HS-5 (cell line): ENCODE measurements at regions not wholly inside any gene's neighbourhood (a gene's known extent, or its start where the extent isn't known, plus 50 kb on each side); places are given as distances from the start of the nearest gene placed in this dataset.

Experiments used
- DNase-seq: peaks from one replicate; pipeline ENCODE4 v3.0.0-alpha.2; 2012; ENCODE audit warnings: low read depth

GRCh38 chr9:78566521-78566920, 269.6 kb downstream of the PSAT1 start:
- no peak for DNase-seq

- DNase-seq, result peak; percentile 23
Observed at GRCh38 chr9:78566948-78567675, 270.2 kb downstream of the PSAT1 start.

- DNase-seq, result no peak
Observed at GRCh38 chr9:78567693-78568092, 270.8 kb downstream of the PSAT1 start.

GRCh38 chr9:78568774-78569173, 271.8 kb downstream of the PSAT1 start:
- no peak for DNase-seq

GRCh38 chr9:78572266-78572665, 275.3 kb downstream of the PSAT1 start:
- no peak for DNase-seq

- no peak for DNase-seq
Observed at GRCh38 chr9:78573205-78573604, 276.3 kb downstream of the PSAT1 start.

- DNase-seq, result no peak
Observed at GRCh38 chr9:78573669-78574068, 276.7 kb downstream of the PSAT1 start.

GRCh38 chr9:78574354-78575045, 277.6 kb downstream of the PSAT1 start:
- DNase-seq, result no peak

GRCh38 chr9:78575081-78575480, 278.2 kb downstream of the PSAT1 start:
- no peak for DNase-seq

- no peak for DNase-seq
Observed at GRCh38 chr9:78575771-78576170, 278.8 kb downstream of the PSAT1 start.

- DNase-seq, result no peak
Observed at GRCh38 chr9:78577156-78577906, 280.4 kb downstream of the PSAT1 start.

- DNase-seq, result no peak
Observed at GRCh38 chr9:78578072-78578471, 281.1 kb downstream of the PSAT1 start.

- no peak for DNase-seq
Observed at GRCh38 chr9:78582821-78583220, 285.9 kb downstream of the PSAT1 start.

- no peak for DNase-seq
Observed at GRCh38 chr9:78584589-78584988, 287.7 kb downstream of the PSAT1 start.

- DNase-seq, result no peak
Observed at GRCh38 chr9:78585909-78586308, 289.0 kb downstream of the PSAT1 start.

GRCh38 chr9:78590068-78590467, 293.1 kb downstream of the PSAT1 start:
- DNase-seq, result no peak

- peak; percentile 46 for DNase-seq
Observed at GRCh38 chr9:78592811-78593210, 295.9 kb downstream of the PSAT1 start.

- no peak for DNase-seq
Observed at GRCh38 chr9:78595200-78595945, 298.4 kb downstream of the PSAT1 start.

- no peak for DNase-seq
Observed at GRCh38 chr9:78596346-78596745, 299.4 kb downstream of the PSAT1 start.

- no peak for DNase-seq
Observed at GRCh38 chr9:78598120-78598519, 301.2 kb downstream of the PSAT1 start.

- DNase-seq, result no peak
Observed at GRCh38 chr9:78599926-78600325, 303.0 kb downstream of the PSAT1 start.

GRCh38 chr9:78601957-78602565, 305.1 kb downstream of the PSAT1 start:
- DNase-seq, result no peak
